Smooth muscle cell of the brain vasculature (primary cell): ENCODE measurements at regions not wholly inside any gene's neighbourhood (a gene's known extent, or its start where the extent isn't known, plus 50 kb on each side); places are given as distances from the start of the nearest gene placed in this dataset.
"Not testable (repeated sequence)": the region's sequence is repeated elsewhere in the genome, so short reads cannot be mapped to it uniquely, and the experiment has no call there.

Experiments used
- DNase-seq: peaks from one replicate; pipeline ENCODE4 v3.0.0-alpha.2; 2012; ENCODE audit warnings: low read depth, low spot score

- no peak for DNase-seq
These were observed 613.5 kb downstream of the C6orf118 start for GRCh38 chr6:164695896-164696295.

- no peak for DNase-seq
These were observed 615.0 kb downstream of the C6orf118 start for GRCh38 chr6:164694386-164694785.

GRCh38 chr6:164693944-164694343, 615.5 kb downstream of the C6orf118 start:
- DNase-seq = no peak

DNA sequence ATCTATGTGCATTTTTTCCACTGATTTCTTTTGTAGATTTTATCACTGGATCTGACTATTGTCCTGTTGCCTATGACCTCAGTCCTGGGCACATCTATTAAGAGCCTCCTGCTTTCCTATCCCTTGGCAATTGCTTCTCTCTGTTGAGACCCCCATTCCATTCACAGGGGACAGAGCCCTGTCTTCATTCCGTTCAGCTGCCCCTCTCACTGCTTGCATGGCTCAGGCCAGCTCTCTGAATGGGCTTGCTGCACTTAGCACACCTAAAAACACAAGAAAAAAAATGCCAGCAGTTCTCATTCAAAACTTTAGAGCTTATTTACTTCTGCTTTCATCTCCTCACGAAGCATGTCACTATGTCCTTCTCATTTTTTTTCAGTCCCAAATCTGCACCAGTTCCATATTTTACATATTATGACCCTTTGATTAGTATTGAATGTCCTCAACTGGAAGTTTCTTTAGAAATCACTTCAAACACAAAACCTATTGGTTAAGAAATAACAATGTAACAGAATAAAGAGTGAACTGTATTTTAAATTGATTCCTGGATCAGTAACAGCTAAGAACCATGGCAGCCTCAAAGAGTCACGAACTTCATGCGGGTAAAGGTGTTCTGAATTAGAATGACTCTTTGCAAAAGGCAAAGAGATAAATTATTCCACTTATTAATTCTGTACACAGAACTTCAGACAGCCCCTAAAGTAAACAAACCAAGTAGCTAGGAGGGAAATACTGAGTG, 616.5 kb downstream of the C6orf118 start:
- no peak for DNase-seq

DNA sequence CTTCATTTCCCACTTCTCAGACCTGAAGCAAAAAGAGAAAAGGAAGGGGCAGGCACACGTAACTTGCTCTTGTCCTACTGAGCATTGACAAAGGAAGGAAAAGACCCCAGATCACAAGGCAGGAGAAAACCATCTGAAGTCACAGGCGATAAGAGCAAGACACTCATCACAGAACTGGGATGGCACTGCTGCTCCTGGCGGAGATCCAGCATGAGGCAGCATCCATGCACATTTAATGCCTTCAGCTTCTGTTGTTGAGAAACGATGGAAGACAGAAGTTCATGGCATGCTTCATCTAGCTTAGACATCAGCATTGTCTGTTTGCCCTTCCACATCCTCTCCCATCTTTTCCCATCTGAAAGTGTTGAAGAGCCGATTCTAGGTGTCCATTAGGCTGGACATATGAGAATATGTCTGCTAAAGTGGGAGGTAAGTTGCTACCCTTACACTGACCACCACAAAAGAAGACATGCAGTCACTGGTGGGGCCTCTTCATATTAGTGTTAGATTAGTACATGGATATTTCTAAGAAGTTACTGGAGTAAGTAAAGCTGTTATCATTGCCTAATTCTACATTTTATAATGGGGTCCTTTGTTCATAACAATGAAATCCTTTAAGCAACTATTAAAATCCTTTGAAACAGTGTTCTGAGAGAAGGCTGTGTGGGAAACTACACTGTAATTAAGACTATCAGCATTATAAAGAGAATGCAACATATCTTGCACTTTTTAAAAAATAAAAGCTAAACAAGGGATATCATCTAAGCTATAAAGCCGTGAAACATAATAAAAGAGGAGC, 618.5 kb downstream of the C6orf118 start:
- no peak for DNase-seq

- no peak for DNase-seq
These were observed 619.2 kb downstream of the C6orf118 start for GRCh38 chr6:164690241-164690640.

DNA sequence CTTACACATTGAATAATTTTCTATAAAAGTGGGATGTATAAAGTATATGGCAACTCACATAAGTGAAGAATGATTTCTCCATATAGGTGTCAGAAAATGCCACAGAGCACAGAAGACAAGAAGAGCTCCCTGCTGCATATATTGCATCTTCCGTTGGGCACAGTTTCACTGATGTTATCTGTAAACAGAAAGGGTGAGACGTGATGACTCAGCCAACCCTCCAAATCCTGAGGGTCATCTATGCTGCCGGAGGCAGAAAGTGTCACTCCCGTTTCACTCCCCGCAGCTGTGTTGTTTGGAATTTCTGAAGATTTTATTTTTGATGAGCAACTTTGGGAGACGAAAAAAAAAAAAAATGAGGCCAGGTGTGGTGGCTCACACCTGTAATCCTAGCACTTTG, 644.1 kb downstream of the C6orf118 start:
- DNase-seq = no peak

GRCh38 chr6:164663634-164664033, 645.8 kb downstream of the C6orf118 start:
- DNase-seq = no peak

DNA sequence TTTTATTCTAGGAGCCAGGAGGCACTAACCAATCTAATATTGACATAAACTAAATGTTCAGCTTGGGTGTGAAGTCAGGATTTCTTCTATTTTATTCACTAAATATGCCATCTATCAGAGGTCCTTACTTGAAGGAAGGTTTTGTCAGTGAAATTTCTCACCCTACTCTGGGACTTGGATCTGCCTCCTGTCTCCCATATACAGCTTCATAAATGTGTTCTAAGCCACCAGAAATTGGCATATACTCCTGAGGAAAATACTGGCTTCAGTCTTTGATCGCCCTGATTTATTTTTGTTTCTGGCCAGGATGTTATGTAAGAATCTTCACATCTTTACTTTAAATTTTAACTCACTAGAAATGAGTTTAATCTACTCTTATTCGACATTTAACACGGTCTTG, 647.7 kb downstream of the C6orf118 start:
- no peak for DNase-seq

- no peak for DNase-seq
These were observed 648.6 kb downstream of the C6orf118 start for GRCh38 chr6:164660781-164661180.

- DNase-seq = no peak
These were observed 668.4 kb downstream of the C6orf118 start for GRCh38 chr6:164640956-164641355.

DNA sequence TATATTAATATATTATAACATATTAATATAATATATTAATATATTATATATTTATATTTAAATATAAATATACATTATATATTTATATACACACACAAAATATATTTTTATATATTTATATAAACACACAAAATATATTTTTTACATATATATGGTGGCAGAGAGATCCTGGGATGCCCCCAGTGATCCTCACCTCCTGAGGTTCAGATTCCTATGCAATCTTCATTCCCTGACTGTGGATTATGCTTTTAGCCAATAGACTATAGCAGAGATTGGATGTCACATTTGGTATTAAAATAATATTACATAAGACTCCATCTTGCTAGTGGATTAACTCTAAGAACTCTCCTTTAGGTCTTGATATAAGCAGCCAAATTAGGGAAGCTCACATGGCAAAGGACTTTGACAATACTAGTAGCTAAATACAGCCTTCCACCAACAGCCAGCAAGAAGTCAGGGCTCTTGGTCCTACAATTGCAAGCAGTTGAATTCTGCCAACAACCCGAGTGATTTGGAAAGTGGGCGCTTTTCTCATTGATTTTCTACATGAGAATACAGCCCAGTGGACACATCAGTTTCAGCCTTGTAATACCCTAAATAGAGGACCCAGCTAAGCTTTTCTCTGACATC, 681.0 kb downstream of the C6orf118 start:
- DNase-seq = no peak

DNA sequence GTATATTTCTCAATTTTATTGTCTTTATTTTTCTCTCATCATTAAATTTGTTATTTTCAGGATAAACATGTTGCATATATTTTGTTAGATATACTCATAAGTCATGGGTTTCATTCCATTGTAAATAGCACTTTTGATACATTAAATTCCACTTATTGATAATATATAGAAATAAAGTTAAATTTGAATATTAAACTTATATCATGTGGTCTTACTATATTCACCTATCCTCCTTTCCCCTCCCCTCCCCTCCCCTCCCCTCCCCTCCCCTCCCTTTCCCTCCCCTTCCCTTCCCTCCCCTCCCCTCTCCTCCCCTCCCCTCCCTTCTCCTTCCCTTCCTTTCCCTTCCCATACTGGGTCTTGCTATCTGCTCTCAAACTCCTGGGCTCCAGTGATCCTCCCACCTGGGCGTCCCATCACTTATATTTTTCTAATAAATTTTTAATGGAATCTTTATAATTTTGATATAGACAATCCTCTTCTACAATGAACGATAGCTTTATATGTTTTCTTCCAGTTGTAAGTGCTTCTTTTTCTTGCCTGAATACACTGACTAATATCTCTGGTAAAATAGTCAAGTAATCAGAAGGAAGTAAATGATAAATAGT, 692.4 kb downstream of the C6orf118 start:
- DNase-seq = no peak

GRCh38 chr6:164612751-164613150, 696.7 kb downstream of the C6orf118 start:
- DNase-seq = no peak

DNA sequence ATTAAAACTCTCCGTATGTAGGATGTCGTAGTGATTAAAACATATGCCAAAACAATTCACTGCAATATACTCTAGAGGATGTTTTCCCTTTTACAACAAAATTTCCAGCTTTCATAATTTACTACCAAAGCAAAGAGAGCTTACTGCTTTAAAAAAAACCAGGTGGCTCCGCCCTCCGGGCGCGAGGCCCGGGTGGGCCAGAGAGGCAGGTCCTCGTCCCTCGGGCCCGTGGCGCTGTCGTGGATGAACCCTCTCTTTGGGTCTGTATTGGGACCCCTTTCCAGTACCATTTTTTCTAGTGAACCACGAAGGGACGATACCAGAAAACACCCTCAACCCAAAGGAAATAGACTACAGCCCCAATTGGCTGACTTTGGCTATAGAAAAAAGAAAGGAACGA, 698.5 kb downstream of the C6orf118 start:
- DNase-seq = not testable (repeated sequence)

DNA sequence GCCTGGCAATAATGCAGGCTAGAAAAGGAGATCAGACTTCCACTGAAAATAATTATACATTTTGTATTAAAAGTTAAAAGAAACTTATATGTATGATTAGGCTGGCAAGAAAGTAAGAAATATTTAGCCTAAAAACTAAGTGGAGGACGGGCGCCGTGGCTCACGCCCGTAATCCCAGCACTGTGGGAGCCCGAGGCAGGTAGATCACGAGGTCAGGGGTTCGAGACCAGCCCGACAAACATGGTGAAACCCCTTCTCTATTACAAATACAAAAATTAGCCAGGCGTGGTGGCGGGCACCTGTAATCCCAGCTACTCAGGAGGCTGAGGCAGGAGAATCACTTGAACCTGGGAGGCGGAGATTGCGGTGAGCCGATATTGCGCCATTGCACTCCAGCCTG, 707.0 kb downstream of the C6orf118 start:
- DNase-seq = not testable (repeated sequence)

DNA sequence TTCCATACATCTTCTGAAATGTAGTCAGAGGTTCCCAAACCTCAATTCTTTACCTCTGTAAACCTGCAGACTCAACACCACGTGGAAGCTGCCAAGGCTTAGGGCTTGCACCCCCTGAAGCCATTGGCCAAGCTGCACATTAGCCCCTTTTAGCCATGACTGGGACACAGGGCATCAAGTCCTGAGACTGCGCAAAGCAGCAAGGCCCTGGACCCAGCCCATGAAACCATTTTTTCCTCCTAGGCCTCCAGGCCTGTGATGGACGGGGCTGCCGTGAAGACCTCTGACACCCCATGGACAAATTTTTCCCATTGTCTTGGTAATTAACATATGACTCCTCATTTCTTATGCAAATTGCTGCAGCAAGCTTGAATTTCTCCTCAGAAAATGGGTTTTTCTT, 727.8 kb downstream of the C6orf118 start:
- DNase-seq = no peak

GRCh38 chr6:164579035-164579434, 730.4 kb downstream of the C6orf118 start:
- no peak for DNase-seq

GRCh38 chr6:164578616-164579015, 730.8 kb downstream of the C6orf118 start:
- DNase-seq = no peak

DNA sequence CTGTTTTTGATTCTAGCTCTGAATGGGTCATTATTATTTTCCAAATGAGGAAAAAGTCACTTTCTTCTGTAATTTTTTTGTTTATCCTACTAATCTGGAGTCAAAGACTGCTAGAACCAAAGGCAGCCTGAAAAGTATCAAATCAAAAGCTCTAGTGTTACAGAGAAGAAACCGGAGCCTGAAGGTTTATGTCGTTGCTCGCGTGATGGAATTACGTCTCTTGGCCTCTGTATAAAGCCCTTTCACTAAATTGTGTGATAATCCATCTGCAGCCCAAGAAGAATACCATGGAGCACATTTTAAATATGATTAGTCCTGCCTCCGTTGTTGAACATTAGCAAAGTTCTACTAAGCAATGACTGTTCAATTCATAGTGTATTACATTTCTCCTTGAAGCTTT, 738.6 kb downstream of the C6orf118 start:
- no peak for DNase-seq

DNA sequence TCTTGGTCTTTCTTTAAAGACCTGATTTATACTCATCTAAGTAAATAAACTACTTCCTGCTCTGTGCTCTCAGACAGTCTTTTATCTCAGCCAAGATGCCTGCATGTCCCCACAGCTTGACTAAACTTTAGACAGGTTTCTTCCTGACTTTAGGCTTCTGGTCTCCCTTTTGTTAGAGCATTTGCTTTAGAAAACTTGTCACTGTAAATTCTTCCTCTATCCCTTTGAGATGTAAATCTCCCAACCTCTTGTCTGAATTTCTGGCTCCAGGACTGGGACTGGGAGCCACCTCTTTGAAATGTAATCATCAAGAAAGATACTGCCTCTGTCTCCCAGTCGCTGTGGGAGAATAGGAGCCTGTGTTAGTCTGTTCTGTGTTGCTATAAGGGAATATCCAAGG, 739.9 kb downstream of the C6orf118 start:
- no peak for DNase-seq

GRCh38 chr6:164563924-164564323, 745.5 kb downstream of the C6orf118 start:
- no peak for DNase-seq
